ENCODE measurements at regions not wholly inside any gene's neighbourhood (a gene's known extent, or its start where the extent isn't known, plus 50 kb on each side); places are given as distances from the start of the nearest gene placed in this dataset.
A peak's percentile ranks its signal among the peaks of the same experiment; 100 is the strongest.

DNA sequence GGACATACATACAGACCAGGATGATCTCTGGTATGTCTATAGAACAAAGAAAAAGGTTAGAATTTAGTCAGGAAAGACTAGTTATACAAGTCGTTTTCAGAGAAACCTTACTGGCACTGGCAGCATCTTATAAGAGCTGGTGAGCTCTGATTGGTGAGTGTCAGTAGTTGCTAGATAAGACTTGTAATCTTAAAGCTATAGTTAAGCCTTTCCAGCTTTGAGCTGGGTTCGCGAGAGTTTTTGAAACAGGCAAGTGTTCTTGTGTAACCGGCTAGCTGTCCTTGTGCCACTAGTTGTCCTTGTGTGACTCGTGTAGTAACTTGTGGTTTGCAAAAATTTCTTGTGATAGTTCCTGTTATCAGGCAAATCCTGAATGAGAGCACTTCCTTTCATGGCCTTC is 740.9 kb downstream of the GALC start:
- no peaks in the 10 kb centered on the region for H3K27me3 Mint-ChIP-seq (ENCODE audit: insufficient read depth, low read depth)
- H3K4me1 ChIP-seq, result no peaks in the 10 kb centered on the region
- no peak overlapping the region for H3K4me3 Mint-ChIP-seq
- DNase-seq (ENCODE audit: low spot score), result no peak
- peaks cover 13% of the 10 kb centered on the region for H3K4me1 Mint-ChIP-seq
- H3K79me2 ChIP-seq (ENCODE audit: low read depth), result no peaks in the 10 kb centered on the region
- no peaks in the 10 kb centered on the region for H4K20me1 ChIP-seq (ENCODE audit: low read depth)
- H3K27ac Mint-ChIP-seq, result no peak overlapping the region
- no peaks in the 10 kb centered on the region for H3K36me3 Mint-ChIP-seq
- H3K9me3 Mint-ChIP-seq, result peaks cover 13% of the 10 kb centered on the region
- TF ChIP-seq, protein P1, sequence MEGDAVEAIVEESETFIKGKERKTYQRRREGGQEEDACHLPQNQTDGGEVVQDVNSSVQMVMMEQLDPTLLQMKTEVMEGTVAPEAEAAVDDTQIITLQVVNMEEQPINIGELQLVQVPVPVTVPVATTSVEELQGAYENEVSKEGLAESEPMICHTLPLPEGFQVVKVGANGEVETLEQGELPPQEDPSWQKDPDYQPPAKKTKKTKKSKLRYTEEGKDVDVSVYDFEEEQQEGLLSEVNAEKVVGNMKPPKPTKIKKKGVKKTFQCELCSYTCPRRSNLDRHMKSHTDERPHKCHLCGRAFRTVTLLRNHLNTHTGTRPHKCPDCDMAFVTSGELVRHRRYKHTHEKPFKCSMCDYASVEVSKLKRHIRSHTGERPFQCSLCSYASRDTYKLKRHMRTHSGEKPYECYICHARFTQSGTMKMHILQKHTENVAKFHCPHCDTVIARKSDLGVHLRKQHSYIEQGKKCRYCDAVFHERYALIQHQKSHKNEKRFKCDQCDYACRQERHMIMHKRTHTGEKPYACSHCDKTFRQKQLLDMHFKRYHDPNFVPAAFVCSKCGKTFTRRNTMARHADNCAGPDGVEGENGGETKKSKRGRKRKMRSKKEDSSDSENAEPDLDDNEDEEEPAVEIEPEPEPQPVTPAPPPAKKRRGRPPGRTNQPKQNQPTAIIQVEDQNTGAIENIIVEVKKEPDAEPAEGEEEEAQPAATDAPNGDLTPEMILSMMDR (IDR thresholded peaks at IDR 0.05), result no peak
- TF ChIP-seq EZH2phosphoT487 (IDR thresholded peaks at IDR 0.05), result no peak
- no peak for TF ChIP-seq EZH2 (IDR thresholded peaks at IDR 0.05)
- no peaks in the 10 kb centered on the region for H3F3A ChIP-seq (ENCODE audit: low read depth)
- H3K27ac ChIP-seq, result no peak overlapping the region
- H2AFZ ChIP-seq (replicated peaks), result no peak overlapping the region
- H3K4me2 ChIP-seq, result no peak overlapping the region
- H3K4me3 ChIP-seq, result no peak overlapping the region
- H3K36me3 ChIP-seq, result no peaks in the 10 kb centered on the region
- no peaks in the 10 kb centered on the region for H3K27me3 ChIP-seq
- no peak overlapping the region for H3K9ac ChIP-seq
- peaks cover 2% of the 10 kb centered on the region for H3K9me3 ChIP-seq (ENCODE audit: low read depth)

DNA sequence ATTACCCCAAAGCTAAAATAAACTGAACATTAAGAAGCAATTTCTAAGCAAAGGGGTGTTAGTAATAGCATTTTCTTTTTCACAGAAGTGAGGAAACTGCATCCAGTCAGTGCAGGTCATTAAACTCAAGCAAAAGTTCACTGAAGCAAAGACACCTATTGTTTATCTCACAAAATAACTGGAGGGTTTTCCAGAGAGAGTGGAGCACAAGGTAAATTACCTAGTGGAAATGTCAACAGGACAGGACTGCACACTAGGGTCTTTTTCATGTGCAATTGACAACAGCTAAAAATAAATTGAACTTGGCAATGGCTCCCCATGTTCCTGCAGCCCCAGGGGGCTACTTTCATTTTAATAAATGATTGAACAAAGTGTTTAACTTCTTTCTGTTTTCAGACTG is 742.0 kb downstream of the GALC start:
- H3K4me1 ChIP-seq, result no peaks in the 10 kb centered on the region
- Mint-ChIP-seq H3K4me1 (peaks cover 13% of the 10 kb centered on the region), H3K4me3 (no peak overlapping the region), H3K27me3 (ENCODE audit: insufficient read depth, low read depth) (no peaks in the 10 kb centered on the region), H3K27ac (no peak overlapping the region), H3K36me3 (no peaks in the 10 kb centered on the region), H3K9me3 (peaks cover 11% of the 10 kb centered on the region)
- no peak for DNase-seq (ENCODE audit: low spot score)
- no peak overlapping the region for H3K27ac ChIP-seq
- no peaks in the 10 kb centered on the region for H4K20me1 ChIP-seq (ENCODE audit: low read depth)
- H3K79me2 ChIP-seq (ENCODE audit: low read depth), result no peaks in the 10 kb centered on the region
- H3K9ac ChIP-seq, result no peak overlapping the region
- peaks cover 7% of the 10 kb centered on the region for H3K9me3 ChIP-seq (ENCODE audit: low read depth)
- no peaks in the 10 kb centered on the region for H3F3A ChIP-seq (ENCODE audit: low read depth)
- TF ChIP-seq EZH2phosphoT487 (IDR thresholded peaks at IDR 0.05) (no peak), EZH2 (IDR thresholded peaks at IDR 0.05) (no peak)
- TF ChIP-seq, protein P1 (IDR thresholded peaks at IDR 0.05), result no peak
- H3K36me3 ChIP-seq, result no peaks in the 10 kb centered on the region
- H3K4me2 ChIP-seq, result no peak overlapping the region
- H2AFZ ChIP-seq (replicated peaks), result no peak overlapping the region
- H3K4me3 ChIP-seq, result no peak overlapping the region
- no peaks in the 10 kb centered on the region for H3K27me3 ChIP-seq

DNA sequence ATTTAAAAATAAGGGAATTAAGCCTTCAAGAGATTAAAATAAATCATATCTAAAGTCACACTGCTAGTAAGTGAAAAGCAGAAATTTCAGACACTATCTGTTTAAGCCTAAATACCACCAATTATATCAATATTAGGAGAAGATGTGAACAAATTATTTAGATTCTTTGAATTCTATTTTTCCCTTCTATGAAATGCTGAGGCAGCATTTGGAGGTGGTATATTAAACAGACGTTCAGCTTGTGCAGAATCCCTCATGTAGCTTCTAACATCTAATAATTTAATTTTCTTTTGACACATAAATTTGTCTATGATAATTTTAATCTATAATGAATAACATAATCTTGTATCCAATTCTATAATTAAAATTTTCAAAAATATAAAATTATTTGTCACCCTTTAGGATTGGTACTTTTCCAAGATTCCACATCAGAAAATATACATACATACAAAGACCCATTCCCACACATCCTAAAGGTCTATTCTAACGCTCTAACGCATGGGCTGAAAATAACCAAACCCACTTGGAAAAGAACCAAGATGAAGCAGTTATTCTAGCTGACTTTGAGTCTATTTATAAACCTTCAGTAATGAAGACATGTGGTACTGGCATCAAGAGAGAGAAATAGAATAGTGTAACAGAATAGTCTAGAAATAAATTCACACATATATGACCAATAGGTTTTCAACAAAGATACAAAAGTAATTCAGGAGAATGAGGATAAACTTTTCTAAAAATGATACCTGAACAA is 751.8 kb downstream of the GALC start:
- Histone ChIP-seq H4K20me1 (ENCODE audit: low read depth) (no peaks in the 10 kb centered on the region), H3F3A (ENCODE audit: low read depth) (peaks cover 10% of the 10 kb centered on the region), H3K4me3 (peak overlapping the region; percentile 7), H3K27ac (no peak overlapping the region), H3K27me3 (peaks cover 43% of the 10 kb centered on the region), H3K4me1 (peaks cover 10% of the 10 kb centered on the region), H3K36me3 (no peaks in the 10 kb centered on the region), H3K4me2 (peak overlapping the region; percentile 66), H2AFZ (replicated peaks) (no peak overlapping the region), H3K79me2 (ENCODE audit: low read depth) (no peaks in the 10 kb centered on the region), H3K9me3 (ENCODE audit: low read depth) (no peaks in the 10 kb centered on the region), H3K9ac (no peak overlapping the region)
- TF ChIP-seq, protein P1 (IDR thresholded peaks at IDR 0.05), result no peak
- TF ChIP-seq EZH2 (IDR thresholded peaks at IDR 0.05), result no peak
- TF ChIP-seq EZH2phosphoT487 (IDR thresholded peaks at IDR 0.05), result no peak
- peaks cover 2% of the 10 kb centered on the region for H3K27me3 Mint-ChIP-seq (ENCODE audit: insufficient read depth, low read depth)
- no peak overlapping the region for H3K4me3 Mint-ChIP-seq
- no peak for DNase-seq (ENCODE audit: low spot score)
- peaks cover 2% of the 10 kb centered on the region for H3K9me3 Mint-ChIP-seq
- no peak overlapping the region for H3K27ac Mint-ChIP-seq
- H3K4me1 Mint-ChIP-seq, result peaks cover 14% of the 10 kb centered on the region
- H3K36me3 Mint-ChIP-seq, result no peaks in the 10 kb centered on the region

All from neural progenitor cell (in vitro differentiated cells).